PC-9 (cell line): ENCODE measurements at regions not wholly inside any gene's neighbourhood (a gene's known extent, or its start where the extent isn't known, plus 50 kb on each side); places are given as distances from the start of the nearest gene placed in this dataset.

Experiments used
- BruUV-seq: library from RNA; stranded (reverse); fragments of 400-500 nt; replicated peaks from 2 replicates; lab custom pipeline; 2021; lab: Mats Ljungman, UMichigan
- CTCF ChIA-PET: fragments of 300-600 bp; sonication (Branson Sonifier 250); formaldehyde crosslinking; loops from one replicate; lab custom pipeline; 2022; ENCODE audit warnings: antibody characterized with exemption; lab: Charles Lee
- POLR2A ChIA-PET: fragments of 300-600 bp; sonication (Branson Sonifier 250); formaldehyde crosslinking; loops from one replicate; lab custom pipeline; 2022; ENCODE audit warnings: antibody characterized with exemption; ENCODE audit not compliant: unreplicated experiment; lab: Charles Lee
- DNase-seq, 2 experiments: peaks; one replicate each; pipeline versions ENCODE4 v3.0.0 to v3.0.0-alpha.2; 2015 to 2022; ENCODE audit warnings: mixed read lengths in 1 of 2
- H2AFZ ChIP-seq: fragments of 200-600 bp; sonication (generic); 2 replicates; pipeline ENCODE4 v1.8.1; 2017; ENCODE audit warnings: antibody characterized with exemption
- H3F3A ChIP-seq: fragments of 200-600 bp; sonication (generic); 2 replicates; pipeline ENCODE4 v1.8.1; 2017; ENCODE audit warnings: antibody characterized with exemption, mild to moderate bottlenecking, low read depth; ENCODE audit not compliant: insufficient read depth
- H3K27ac ChIP-seq: fragments of 200-600 bp; sonication (generic); 2 replicates; pipeline ENCODE4 v1.6.1; 2016; ENCODE audit warnings: mixed run types
- H3K27me3 ChIP-seq: fragments of 200-600 bp; sonication (generic); 2 replicates; pipeline ENCODE4 v1.6.1; 2016; ENCODE audit warnings: low read depth, mixed run types; ENCODE audit not compliant: insufficient read depth
- H3K36me3 ChIP-seq: fragments of 200-600 bp; sonication (generic); 2 replicates; pipeline ENCODE4 v1.6.1; 2016; ENCODE audit warnings: low read depth, mixed run types
- H3K4me1 ChIP-seq: fragments of 200-600 bp; sonication (generic); replicated peaks from 2 replicates; pipeline ENCODE4 v1.6.1; 2016; ENCODE audit warnings: mixed run types; ENCODE audit not compliant: insufficient read depth
- H3K4me2 ChIP-seq: fragments of 200-600 bp; sonication (generic); 2 replicates; pipeline ENCODE4 v1.6.1; 2017; ENCODE audit warnings: mixed run types
- H3K4me3 ChIP-seq: fragments of 200-600 bp; sonication (generic); 2 replicates; pipeline ENCODE4 v1.6.1; 2016; ENCODE audit warnings: mixed run types
- H3K79me2 ChIP-seq: fragments of 200-600 bp; sonication (generic); 2 replicates; pipeline ENCODE4 v1.6.1; 2017; ENCODE audit warnings: low read depth, mixed run types
- H3K9me2 ChIP-seq: fragments of 200-600 bp; sonication (generic); 2 replicates; pipeline ENCODE4 v1.8.1; 2017; ENCODE audit warnings: mild to moderate bottlenecking; ENCODE audit not compliant: insufficient read depth
- H3K9me3 ChIP-seq: fragments of 200-600 bp; sonication (generic); 2 replicates; pipeline ENCODE4 v1.8.1; 2016; ENCODE audit warnings: low read depth; ENCODE audit not compliant: insufficient read depth
- H4K20me1 ChIP-seq: fragments of 200-600 bp; sonication (generic); 2 replicates; pipeline ENCODE4 v1.8.1; 2017; ENCODE audit not compliant: insufficient read depth
- EZH2 ChIP-seq: fragments of 200-600 bp; sonication (generic); IDR thresholded peaks from 2 replicates; pipeline ENCODE4 v1.8.0; 2017; ENCODE audit warnings: antibody characterized with exemption, low read depth
- intact Hi-C: fragments of 100-400 bp; cut with micrococcal nuclease; formaldehyde crosslinking; loops from one replicate; pipeline ENCODE4 v1.10.0; 2022; ENCODE audit not compliant: unreplicated experiment
- TF ChIP-seq, protein P1 (sequence below): fragments of 200-600 bp; sonication (generic); conservative IDR thresholded peaks from 2 replicates; pipeline ENCODE4 v1.6.1; 2017; ENCODE audit warnings: mixed run types, antibody characterized with exemption, mild to moderate bottlenecking, moderate library complexity

DNA sequence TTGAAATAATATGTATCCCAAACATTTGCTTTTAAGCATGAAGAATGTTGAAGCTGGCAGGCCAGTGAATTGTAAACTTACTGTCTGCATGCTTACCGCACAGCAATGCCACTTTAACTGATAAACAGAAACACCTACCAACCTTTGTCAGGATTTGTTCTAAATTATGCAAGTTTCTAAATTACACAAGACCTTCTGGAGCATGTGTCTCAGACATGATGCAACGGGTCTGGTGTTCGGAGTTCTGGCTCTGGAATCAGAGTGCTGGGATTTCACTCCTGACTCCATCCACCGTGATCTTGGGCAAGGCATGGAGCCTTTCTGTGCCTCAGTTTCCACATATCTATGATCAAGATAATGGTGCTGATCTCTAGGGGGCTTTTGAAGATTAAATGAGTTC is 111.2 kb downstream of the CCT6B start:
- no peak for TF ChIP-seq EZH2
- TF ChIP-seq, protein P1, sequence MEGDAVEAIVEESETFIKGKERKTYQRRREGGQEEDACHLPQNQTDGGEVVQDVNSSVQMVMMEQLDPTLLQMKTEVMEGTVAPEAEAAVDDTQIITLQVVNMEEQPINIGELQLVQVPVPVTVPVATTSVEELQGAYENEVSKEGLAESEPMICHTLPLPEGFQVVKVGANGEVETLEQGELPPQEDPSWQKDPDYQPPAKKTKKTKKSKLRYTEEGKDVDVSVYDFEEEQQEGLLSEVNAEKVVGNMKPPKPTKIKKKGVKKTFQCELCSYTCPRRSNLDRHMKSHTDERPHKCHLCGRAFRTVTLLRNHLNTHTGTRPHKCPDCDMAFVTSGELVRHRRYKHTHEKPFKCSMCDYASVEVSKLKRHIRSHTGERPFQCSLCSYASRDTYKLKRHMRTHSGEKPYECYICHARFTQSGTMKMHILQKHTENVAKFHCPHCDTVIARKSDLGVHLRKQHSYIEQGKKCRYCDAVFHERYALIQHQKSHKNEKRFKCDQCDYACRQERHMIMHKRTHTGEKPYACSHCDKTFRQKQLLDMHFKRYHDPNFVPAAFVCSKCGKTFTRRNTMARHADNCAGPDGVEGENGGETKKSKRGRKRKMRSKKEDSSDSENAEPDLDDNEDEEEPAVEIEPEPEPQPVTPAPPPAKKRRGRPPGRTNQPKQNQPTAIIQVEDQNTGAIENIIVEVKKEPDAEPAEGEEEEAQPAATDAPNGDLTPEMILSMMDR, result no peak
- H3K9me2 ChIP-seq, result no peaks in the 10 kb centered on the region
- no peaks in the 10 kb centered on the region for H3F3A ChIP-seq
- peaks cover 86% of the 10 kb centered on the region for H3K27me3 ChIP-seq
- no peaks in the 10 kb centered on the region for H3K79me2 ChIP-seq
- BruUV-seq, result no TSS peak
- no peaks in the 10 kb centered on the region for H3K4me1 ChIP-seq
- no peak overlapping the region for H2AFZ ChIP-seq
- no peak overlapping the region for H3K4me2 ChIP-seq
- intact Hi-C loops, result no loop called here
- no peaks in the 10 kb centered on the region for H3K36me3 ChIP-seq
- H3K9me3 ChIP-seq, result no peaks in the 10 kb centered on the region
- no peak overlapping the region for H3K27ac ChIP-seq
- DNase-seq, result no peak
- ChIA-PET POLR2A (no interaction called here), CTCF (no interaction called here)
- H4K20me1 ChIP-seq, result no peaks in the 10 kb centered on the region
- H3K4me3 ChIP-seq, result no peak overlapping the region

DNA sequence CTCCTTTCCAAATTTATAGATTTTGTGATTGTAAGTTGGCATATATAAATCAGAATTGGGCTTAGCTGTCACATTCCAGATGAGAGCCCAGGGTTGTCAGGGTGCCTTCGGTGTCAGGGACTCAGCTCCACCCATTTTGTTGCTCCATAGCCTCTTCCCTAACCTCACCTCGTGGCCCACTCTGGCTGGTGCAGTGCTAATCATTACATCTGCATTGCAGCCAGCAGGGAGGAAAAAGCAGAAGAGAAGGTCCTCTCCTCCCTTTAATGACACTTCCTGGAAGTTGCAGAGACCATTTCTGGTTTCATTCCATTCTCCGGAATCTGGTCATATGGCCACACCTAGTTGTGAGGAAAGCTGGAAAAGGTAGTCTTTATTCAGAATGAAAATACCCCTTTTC is 113.3 kb downstream of the CCT6B start:
- ChIA-PET CTCF (no interaction called here), POLR2A (no interaction called here)
- Histone ChIP-seq H3K4me3 (no peak overlapping the region), H3K4me1 (no peaks in the 10 kb centered on the region), H3K9me2 (no peaks in the 10 kb centered on the region), H3K27ac (no peak overlapping the region), H3K27me3 (peaks cover 83% of the 10 kb centered on the region), H3K9me3 (no peaks in the 10 kb centered on the region), H3F3A (no peaks in the 10 kb centered on the region), H3K36me3 (no peaks in the 10 kb centered on the region), H2AFZ (no peak overlapping the region), H3K4me2 (no peak overlapping the region), H4K20me1 (no peaks in the 10 kb centered on the region), H3K79me2 (no peaks in the 10 kb centered on the region)
- DNase-seq, result no peak
- no peak for TF ChIP-seq EZH2
- TF ChIP-seq, protein P1, result no peak
- BruUV-seq, result no TSS peak
- intact Hi-C loops, result no loop called here

DNA sequence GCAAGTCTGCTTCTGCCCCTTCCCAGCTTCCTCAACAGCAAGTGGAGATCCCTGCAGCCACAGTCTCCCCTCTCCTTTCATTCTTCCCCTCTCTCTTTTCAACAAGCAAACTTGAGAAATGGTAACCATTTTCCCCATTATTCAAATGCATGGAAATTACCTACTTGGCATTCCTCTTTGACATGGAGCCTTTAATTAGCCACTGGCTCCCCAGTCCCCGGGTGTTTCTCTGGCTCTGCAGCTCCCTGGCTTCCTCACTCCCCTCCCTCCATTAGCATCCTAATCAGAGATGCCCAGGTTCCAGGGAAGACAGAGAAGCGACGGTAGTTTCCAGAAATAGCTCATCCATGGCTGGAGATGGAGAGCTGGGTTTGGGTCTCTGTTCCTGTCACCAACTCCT is 116.0 kb downstream of the CCT6B start:
- no peak overlapping the region for H3K4me3 ChIP-seq
- DNase-seq, result no peak
- no peaks in the 10 kb centered on the region for H4K20me1 ChIP-seq
- no peaks in the 10 kb centered on the region for H3K4me1 ChIP-seq
- intact Hi-C loops, result no loop called here
- peaks cover 66% of the 10 kb centered on the region for H3K27me3 ChIP-seq
- TF ChIP-seq EZH2, result no peak
- TF ChIP-seq, protein P1, result no peak
- ChIA-PET CTCF (no interaction called here), POLR2A (no interaction called here)
- no TSS peak for BruUV-seq
- no peaks in the 10 kb centered on the region for H3K9me3 ChIP-seq
- no peak overlapping the region for H3K27ac ChIP-seq
- H2AFZ ChIP-seq, result no peak overlapping the region
- no peaks in the 10 kb centered on the region for H3F3A ChIP-seq
- no peaks in the 10 kb centered on the region for H3K9me2 ChIP-seq
- H3K79me2 ChIP-seq, result no peaks in the 10 kb centered on the region
- H3K36me3 ChIP-seq, result no peaks in the 10 kb centered on the region
- H3K4me2 ChIP-seq, result no peak overlapping the region
